ENCODE measurements at regions not wholly inside any gene's neighbourhood (a gene's known extent, or its start where the extent isn't known, plus 50 kb on each side); places are given as distances from the start of the nearest gene placed in this dataset.

- Histone ChIP-seq H4K5ac (ENCODE audit: insufficient read length, low read depth, low read length) (no peak overlapping the region), H2BK20ac (ENCODE audit: low read depth, low read length, poor library complexity, severe bottlenecking) (no peak overlapping the region), H2AK5ac (ENCODE audit: insufficient read length, low read length) (no peak overlapping the region), H3K9ac (ENCODE audit: extremely low read depth, insufficient read length, low read length) (no peak overlapping the region), H3K23me2 (ENCODE audit: insufficient read length, low read depth, low read length, poor library complexity, severe bottlenecking) (no peaks in the 10 kb centered on the region), H3K4me2 (ENCODE audit: insufficient read depth, insufficient read length, low read length) (no peak overlapping the region), H3K79me1 (ENCODE audit: insufficient read depth, low read depth, low read length, poor library complexity, severe bottlenecking) (no peaks in the 10 kb centered on the region), H3K27ac (ENCODE audit: insufficient read length, low read depth, low read length) (no peak overlapping the region), H2AFZ (ENCODE audit: low read length) (no peak overlapping the region), H3K27me3 (ENCODE audit: insufficient read depth, low read length) (no peaks in the 10 kb centered on the region), H3K23ac (ENCODE audit: insufficient read length, low read depth, low read length) (no peak overlapping the region), H3K4me1 (ENCODE audit: insufficient read depth, low read length) (no peaks in the 10 kb centered on the region), H2BK15ac (ENCODE audit: low read depth, low read length) (no peak overlapping the region), H4K20me1 (ENCODE audit: control insufficient read depth, insufficient read depth, insufficient read length) (no peaks in the 10 kb centered on the region), H3K79me2 (ENCODE audit: insufficient read depth, low read length) (no peaks in the 10 kb centered on the region), H3K4ac (ENCODE audit: low read depth, low read length) (no peak overlapping the region), H3K14ac (ENCODE audit: insufficient read depth, low read length) (no peak overlapping the region), H2BK120ac (ENCODE audit: low read depth, low read length, poor library complexity, severe bottlenecking) (no peak overlapping the region), H3K18ac (ENCODE audit: insufficient read length, low read depth, low read length) (no peak overlapping the region), H2BK5ac (ENCODE audit: insufficient read length, low read length) (no peak overlapping the region), H4K91ac (ENCODE audit: insufficient read length, low read depth, low read length) (no peak overlapping the region), H3K9me3 (ENCODE audit: control insufficient read depth, low read depth, low read length) (no peaks in the 10 kb centered on the region), H3T11ph (ENCODE audit: low read length) (no peak overlapping the region), H4K8ac (replicated peaks; ENCODE audit: insufficient read length, low read depth, low read length) (no peak overlapping the region), H3K56ac (ENCODE audit: insufficient read length, low read depth, low read length) (no peak overlapping the region), H2BK12ac (ENCODE audit: insufficient read length, low read depth, low read length) (no peak overlapping the region)
- TF ChIP-seq, protein P1, sequence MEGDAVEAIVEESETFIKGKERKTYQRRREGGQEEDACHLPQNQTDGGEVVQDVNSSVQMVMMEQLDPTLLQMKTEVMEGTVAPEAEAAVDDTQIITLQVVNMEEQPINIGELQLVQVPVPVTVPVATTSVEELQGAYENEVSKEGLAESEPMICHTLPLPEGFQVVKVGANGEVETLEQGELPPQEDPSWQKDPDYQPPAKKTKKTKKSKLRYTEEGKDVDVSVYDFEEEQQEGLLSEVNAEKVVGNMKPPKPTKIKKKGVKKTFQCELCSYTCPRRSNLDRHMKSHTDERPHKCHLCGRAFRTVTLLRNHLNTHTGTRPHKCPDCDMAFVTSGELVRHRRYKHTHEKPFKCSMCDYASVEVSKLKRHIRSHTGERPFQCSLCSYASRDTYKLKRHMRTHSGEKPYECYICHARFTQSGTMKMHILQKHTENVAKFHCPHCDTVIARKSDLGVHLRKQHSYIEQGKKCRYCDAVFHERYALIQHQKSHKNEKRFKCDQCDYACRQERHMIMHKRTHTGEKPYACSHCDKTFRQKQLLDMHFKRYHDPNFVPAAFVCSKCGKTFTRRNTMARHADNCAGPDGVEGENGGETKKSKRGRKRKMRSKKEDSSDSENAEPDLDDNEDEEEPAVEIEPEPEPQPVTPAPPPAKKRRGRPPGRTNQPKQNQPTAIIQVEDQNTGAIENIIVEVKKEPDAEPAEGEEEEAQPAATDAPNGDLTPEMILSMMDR (conservative IDR thresholded peaks at IDR 0.05), result no peak
- no peaks in the 10 kb centered on the region for H3K27me3 Mint-ChIP-seq (ENCODE audit: low read depth)
- H3K4me1 Mint-ChIP-seq, result no peaks in the 10 kb centered on the region
- no peak for DNase-seq
- H3K4me3 Mint-ChIP-seq, result no peak overlapping the region
- H3K27ac Mint-ChIP-seq, result no peak overlapping the region
- WGBS (ENCODE audit: extremely low coverage, insufficient read length, low lambda C conversion rate), result no CpG with 5 or more reads among the region's 3 CpGs
- H3K36me3 Mint-ChIP-seq (ENCODE audit: insufficient read depth in 1 of 3, low read depth in 3 of 3), result no peaks in the 10 kb centered on the region
- H3K9me3 Mint-ChIP-seq, result no peaks in the 10 kb centered on the region; a peak in 1 of 5 replicates
These were observed 455.1 kb upstream of the MPDZ start for GRCh38 chr9:13734601-13735000.
